ENCODE measurements at regions not wholly inside any gene's neighbourhood (a gene's known extent, or its start where the extent isn't known, plus 50 kb on each side); places are given as distances from the start of the nearest gene placed in this dataset.

GRCh38 chr11:129698212-129698611 is 117.4 kb upstream of the TMEM45B start:
- H3K4me3 ChIP-seq (replicated peaks in 1 of 3; ENCODE audit: insufficient read depth in 1 of 3, low read depth in 1 of 3, low read length in 3 of 3), result no peak overlapping the region
- H3K27ac ChIP-seq (ENCODE audit: insufficient read depth, low read depth, low read length), result no peak overlapping the region
- H3K4me1 ChIP-seq (ENCODE audit: control insufficient read depth, extremely low read depth, insufficient read depth, low read length), result peaks cover 8% of the 10 kb centered on the region
- ChIA-PET POLR2A (no interaction called here), CTCF (interaction anchor here (0.7 to 1.6 kb wide), 4 partner anchors 12 to 580 kb away, joined by 3 to 18 read pairs (median 4); partner anchors contain the start of gene BARX2)
- no peak overlapping the region for H2AFZ ChIP-seq (ENCODE audit: low read depth, low read length)
- H3K9ac ChIP-seq (replicated peaks; ENCODE audit: extremely low read depth, insufficient read depth, low read length), result no peak overlapping the region
- dilution Hi-C loops (cut with MboI; ENCODE audit: extremely low pct_ligation_motif_present, low sequenced_read_pairs), result no loop called here
- no peak for FAIRE-seq
- H3K79me2 ChIP-seq (ENCODE audit: control insufficient read depth, insufficient read depth, low read length), result no peaks in the 10 kb centered on the region
- H4K20me1 ChIP-seq (replicated peaks; ENCODE audit: control insufficient read depth, extremely low read depth, insufficient read depth, low read length), result no peaks in the 10 kb centered on the region
- no peaks in the 10 kb centered on the region for H3K9me1 ChIP-seq (replicated peaks; ENCODE audit: control insufficient read depth, extremely low read depth, insufficient read depth, low read length)
- no TSS peak for BruUV-seq (replicated peaks)
- no peaks in the 10 kb centered on the region for H3K36me3 ChIP-seq (ENCODE audit: control insufficient read depth in 2 of 2, extremely low read depth in 1 of 2, insufficient read depth in 2 of 2, low read length in 2 of 2)
- H3K27me3 ChIP-seq (ENCODE audit: control insufficient read depth in 2 of 2, insufficient read depth in 2 of 2, low read length in 2 of 2), result no peaks in the 10 kb centered on the region
- no peak for DNase-seq (ENCODE audit: low read depth, low spot score)
- no peaks in the 10 kb centered on the region for H3K9me3 ChIP-seq (replicated peaks; ENCODE audit: control insufficient read depth, insufficient read depth, low read length)
- H3K4me2 ChIP-seq (ENCODE audit: insufficient read depth, low read length), result no peak overlapping the region
- intact Hi-C loops (cut with micrococcal nuclease), result no loop called here
- TF ChIP-seq POLR2A (IDR thresholded peaks at IDR 0.05; ENCODE audit: low read depth, low read length), result no peak
- TF ChIP-seq POLR2AphosphoS5 (IDR thresholded peaks at IDR 0.05; ENCODE audit: insufficient read depth, low read depth, low read length), result no peak
- no peak for TF ChIP-seq GATA2 (IDR thresholded peaks at IDR 0.05; ENCODE audit: insufficient read depth, insufficient read length, low read depth, low read length)
- no peak for TF ChIP-seq MAX (IDR thresholded peaks at IDR 0.05; ENCODE audit: insufficient read depth, insufficient read length)
- no peak for TF ChIP-seq EZH2 (IDR thresholded peaks at IDR 0.05; ENCODE audit: borderline replicate concordance, low read depth, low read length, severe bottlenecking)
- no peak for TF ChIP-seq CTCF (IDR thresholded peaks at IDR 0.05; ENCODE audit: extremely low read depth in 1 of 2, insufficient read depth in 1 of 2, low read depth in 1 of 2, low read length in 2 of 2)
- TF ChIP-seq MYC (IDR thresholded peaks at IDR 0.05; ENCODE audit: low read depth, low read length), result no peak
- no peak for TF ChIP-seq JUN (IDR thresholded peaks at IDR 0.05; ENCODE audit: borderline replicate concordance, insufficient read depth, insufficient read length, low read depth)

Data from endothelial cell of umbilical vein (primary cell).